ENCODE measurements at regions not wholly inside any gene's neighbourhood (a gene's known extent, or its start where the extent isn't known, plus 50 kb on each side); places are given as distances from the start of the nearest gene placed in this dataset.

DNA sequence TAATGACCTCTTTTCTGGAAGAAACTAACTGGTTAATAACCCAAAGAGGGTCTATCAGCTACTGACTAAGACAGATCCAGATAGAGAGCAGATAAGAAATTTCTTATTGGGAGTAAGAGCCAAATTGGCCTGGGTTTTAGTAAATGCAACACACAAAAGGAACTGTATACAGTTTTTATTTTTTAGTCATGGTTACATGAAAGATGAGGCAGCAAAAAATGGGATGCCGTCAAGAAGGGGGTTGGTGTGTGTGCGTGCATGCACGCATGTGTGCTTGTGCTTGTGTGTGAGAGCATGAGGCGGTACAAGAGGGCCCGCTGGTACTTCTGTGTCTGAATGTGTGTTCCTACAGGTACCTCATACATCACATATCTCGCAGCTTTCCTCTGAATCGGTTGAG lies 466.2 kb upstream of the HNRNPA3 start:
- Histone ChIP-seq H3K27me3 (ENCODE audit: control insufficient read depth, insufficient read depth, low read length) (peaks cover 6% of the 10 kb centered on the region), H3K36me3 (ENCODE audit: control insufficient read depth, insufficient read depth, low read length) (no peaks in the 10 kb centered on the region), H3K4me1 (ENCODE audit: control insufficient read depth, insufficient read depth, low read length) (no peaks in the 10 kb centered on the region), H3K9me3 (ENCODE audit: control insufficient read depth, insufficient read depth, low read depth, low read length) (no peaks in the 10 kb centered on the region), H3K4me3 (ENCODE audit: low read depth in 2 of 2, low read length in 2 of 2) (no peak overlapping the region), H3K27ac (ENCODE audit: low read length) (no peak overlapping the region)
- POLR2A ChIA-PET, result no interaction called here
- no peak for ATAC-seq
- BruUV-seq (replicated peaks), result no TSS peak
- in situ Hi-C loops (cut with HindIII; ENCODE audit: low pct_unique_long_range_greater_than_20kb, low sequenced_read_pairs), result no loop called here
- CTCF ChIA-PET, result no interaction called here
- TF ChIP-seq TCF7L2 (IDR thresholded peaks at IDR 0.05; ENCODE audit: low read depth, low read length), result no peak
- TF ChIP-seq, protein P1, sequence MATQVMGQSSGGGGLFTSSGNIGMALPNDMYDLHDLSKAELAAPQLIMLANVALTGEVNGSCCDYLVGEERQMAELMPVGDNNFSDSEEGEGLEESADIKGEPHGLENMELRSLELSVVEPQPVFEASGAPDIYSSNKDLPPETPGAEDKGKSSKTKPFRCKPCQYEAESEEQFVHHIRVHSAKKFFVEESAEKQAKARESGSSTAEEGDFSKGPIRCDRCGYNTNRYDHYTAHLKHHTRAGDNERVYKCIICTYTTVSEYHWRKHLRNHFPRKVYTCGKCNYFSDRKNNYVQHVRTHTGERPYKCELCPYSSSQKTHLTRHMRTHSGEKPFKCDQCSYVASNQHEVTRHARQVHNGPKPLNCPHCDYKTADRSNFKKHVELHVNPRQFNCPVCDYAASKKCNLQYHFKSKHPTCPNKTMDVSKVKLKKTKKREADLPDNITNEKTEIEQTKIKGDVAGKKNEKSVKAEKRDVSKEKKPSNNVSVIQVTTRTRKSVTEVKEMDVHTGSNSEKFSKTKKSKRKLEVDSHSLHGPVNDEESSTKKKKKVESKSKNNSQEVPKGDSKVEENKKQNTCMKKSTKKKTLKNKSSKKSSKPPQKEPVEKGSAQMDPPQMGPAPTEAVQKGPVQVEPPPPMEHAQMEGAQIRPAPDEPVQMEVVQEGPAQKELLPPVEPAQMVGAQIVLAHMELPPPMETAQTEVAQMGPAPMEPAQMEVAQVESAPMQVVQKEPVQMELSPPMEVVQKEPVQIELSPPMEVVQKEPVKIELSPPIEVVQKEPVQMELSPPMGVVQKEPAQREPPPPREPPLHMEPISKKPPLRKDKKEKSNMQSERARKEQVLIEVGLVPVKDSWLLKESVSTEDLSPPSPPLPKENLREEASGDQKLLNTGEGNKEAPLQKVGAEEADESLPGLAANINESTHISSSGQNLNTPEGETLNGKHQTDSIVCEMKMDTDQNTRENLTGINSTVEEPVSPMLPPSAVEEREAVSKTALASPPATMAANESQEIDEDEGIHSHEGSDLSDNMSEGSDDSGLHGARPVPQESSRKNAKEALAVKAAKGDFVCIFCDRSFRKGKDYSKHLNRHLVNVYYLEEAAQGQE (IDR thresholded peaks at IDR 0.05; ENCODE audit: insufficient read depth in 1 of 2, low read depth in 2 of 2, low read length in 1 of 2), result no peak
- no peak for DNase-seq (ENCODE audit: low read depth, low spot score)
- intact Hi-C loops (cut with micrococcal nuclease; ENCODE audit: unreplicated experiment), result no loop called here

DNA sequence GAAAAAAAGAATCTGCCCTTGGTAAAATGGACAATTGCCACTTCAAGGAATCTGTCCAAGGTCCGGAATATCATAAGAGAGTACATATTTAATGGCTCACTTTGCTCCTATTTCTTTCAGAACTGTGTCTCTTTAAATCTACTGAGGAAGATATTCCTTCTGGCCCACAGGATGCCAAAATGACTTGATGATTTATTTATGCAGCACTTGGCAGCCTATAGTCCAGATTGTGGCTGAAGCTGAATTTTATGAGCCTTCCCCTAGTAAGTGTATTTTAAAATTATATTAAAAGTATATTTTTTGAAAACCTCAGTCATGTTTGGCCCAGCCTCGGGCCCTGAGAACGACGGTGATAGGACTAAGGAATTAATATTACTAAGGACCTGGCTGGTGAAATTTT lies 465.1 kb upstream of the HNRNPA3 start:
- intact Hi-C loops (cut with micrococcal nuclease; ENCODE audit: unreplicated experiment), result no loop called here
- no peak for ATAC-seq
- no peak overlapping the region for H3K4me3 ChIP-seq (ENCODE audit: low read depth in 2 of 2, low read length in 2 of 2)
- H3K36me3 ChIP-seq (ENCODE audit: control insufficient read depth, insufficient read depth, low read length), result no peaks in the 10 kb centered on the region
- H3K27ac ChIP-seq (ENCODE audit: low read length), result no peak overlapping the region
- DNase-seq (ENCODE audit: low read depth, low spot score), result no peak
- peaks cover 6% of the 10 kb centered on the region for H3K27me3 ChIP-seq (ENCODE audit: control insufficient read depth, insufficient read depth, low read length)
- POLR2A ChIA-PET, result no interaction called here
- CTCF ChIA-PET, result no interaction called here
- TF ChIP-seq TCF7L2 (IDR thresholded peaks at IDR 0.05; ENCODE audit: low read depth, low read length), result no peak
- TF ChIP-seq, protein P2, sequence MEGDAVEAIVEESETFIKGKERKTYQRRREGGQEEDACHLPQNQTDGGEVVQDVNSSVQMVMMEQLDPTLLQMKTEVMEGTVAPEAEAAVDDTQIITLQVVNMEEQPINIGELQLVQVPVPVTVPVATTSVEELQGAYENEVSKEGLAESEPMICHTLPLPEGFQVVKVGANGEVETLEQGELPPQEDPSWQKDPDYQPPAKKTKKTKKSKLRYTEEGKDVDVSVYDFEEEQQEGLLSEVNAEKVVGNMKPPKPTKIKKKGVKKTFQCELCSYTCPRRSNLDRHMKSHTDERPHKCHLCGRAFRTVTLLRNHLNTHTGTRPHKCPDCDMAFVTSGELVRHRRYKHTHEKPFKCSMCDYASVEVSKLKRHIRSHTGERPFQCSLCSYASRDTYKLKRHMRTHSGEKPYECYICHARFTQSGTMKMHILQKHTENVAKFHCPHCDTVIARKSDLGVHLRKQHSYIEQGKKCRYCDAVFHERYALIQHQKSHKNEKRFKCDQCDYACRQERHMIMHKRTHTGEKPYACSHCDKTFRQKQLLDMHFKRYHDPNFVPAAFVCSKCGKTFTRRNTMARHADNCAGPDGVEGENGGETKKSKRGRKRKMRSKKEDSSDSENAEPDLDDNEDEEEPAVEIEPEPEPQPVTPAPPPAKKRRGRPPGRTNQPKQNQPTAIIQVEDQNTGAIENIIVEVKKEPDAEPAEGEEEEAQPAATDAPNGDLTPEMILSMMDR (IDR thresholded peaks at IDR 0.05), result no peak
- no peak for TF ChIP-seq SIN3A (IDR thresholded peaks at IDR 0.05; ENCODE audit: borderline replicate concordance, insufficient read depth, low read depth, low read length)
- TF ChIP-seq POLR2AphosphoS5 (IDR thresholded peaks at IDR 0.05; ENCODE audit: low read depth, low read length), result no peak
- TF ChIP-seq, protein P1 (IDR thresholded peaks at IDR 0.05; ENCODE audit: insufficient read depth in 1 of 2, low read depth in 2 of 2, low read length in 1 of 2), result no peak
- H3K4me1 ChIP-seq (ENCODE audit: control insufficient read depth, insufficient read depth, low read length), result no peaks in the 10 kb centered on the region
- in situ Hi-C loops (cut with HindIII; ENCODE audit: low pct_unique_long_range_greater_than_20kb, low sequenced_read_pairs), result no loop called here
- H3K9me3 ChIP-seq (ENCODE audit: control insufficient read depth, insufficient read depth, low read depth, low read length), result no peaks in the 10 kb centered on the region
- no TSS peak for BruUV-seq (replicated peaks)
